ENCODE measurements at regions not wholly inside any gene's neighbourhood (a gene's known extent, or its start where the extent isn't known, plus 50 kb on each side); places are given as distances from the start of the nearest gene placed in this dataset.

DNA sequence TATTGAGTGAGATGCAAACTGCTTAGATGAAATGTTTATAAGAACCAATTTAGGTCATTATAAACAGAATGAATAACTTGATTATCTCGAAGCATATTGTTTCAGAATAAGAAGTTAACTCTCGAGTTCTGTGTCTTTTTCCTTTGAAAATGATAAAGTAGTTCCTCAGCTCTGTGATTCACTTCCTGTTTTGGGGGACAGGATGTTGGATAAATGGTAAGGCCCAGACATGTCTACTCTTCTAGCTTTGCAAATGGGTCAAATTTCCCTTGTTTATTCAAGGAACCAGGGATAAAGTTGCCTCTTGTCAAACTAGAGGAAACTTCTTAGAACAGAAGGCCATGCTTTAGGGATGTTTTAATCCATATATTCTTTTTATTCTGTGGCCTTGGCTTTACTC is 246.9 kb downstream of the SOX4 start:
- H3K36me3 Mint-ChIP-seq: no peaks in the 10 kb centered on the region
- TF ChIP-seq CTCF (IDR thresholded peaks at IDR 0.05): no peak
- WGBS (ENCODE audit: insufficient coverage): 77% methylated on average over 2 of the region's 2 CpGs
- H3K9me3 Mint-ChIP-seq: peaks cover 0 to 3% of the 10 kb centered on the region in 2 donors
- no peak overlapping the region for H3K27ac ChIP-seq (ENCODE audit: low read length)
- H3K4me1 ChIP-seq (ENCODE audit: control insufficient read depth, insufficient read depth, low read length): no peaks in the 10 kb centered on the region
- no peak overlapping the region for H3K4me3 Mint-ChIP-seq
- no peak for DNase-seq
- no peaks in the 10 kb centered on the region for H3K9me3 ChIP-seq (ENCODE audit: control insufficient read depth, insufficient read depth, low read length)
- H3K27me3 Mint-ChIP-seq (ENCODE audit: low read depth in 2 of 2): peaks cover 7 to 10% of the 10 kb centered on the region in 2 donors
- no peak overlapping the region for H3K27ac Mint-ChIP-seq
- no peaks in the 10 kb centered on the region for H3K4me1 Mint-ChIP-seq
- no peaks in the 10 kb centered on the region for H3K27me3 ChIP-seq (ENCODE audit: control insufficient read depth, insufficient read depth, low read length)
- H3K36me3 ChIP-seq (ENCODE audit: control insufficient read depth, insufficient read depth, low read length): no peaks in the 10 kb centered on the region
- no peak overlapping the region for H3K4me3 ChIP-seq (ENCODE audit: low read length)
- no peak for ATAC-seq
- intact Hi-C loops (cut with micrococcal nuclease): no loop called here

- no peak overlapping the region for H3K4me3 Mint-ChIP-seq
- Histone ChIP-seq H3K27me3 (ENCODE audit: control insufficient read depth, insufficient read depth, low read length) (no peaks in the 10 kb centered on the region), H3K4me3 (ENCODE audit: low read length) (no peak overlapping the region), H3K27ac (ENCODE audit: low read length) (no peak overlapping the region), H3K4me1 (ENCODE audit: control insufficient read depth, insufficient read depth, low read length) (peaks cover 3% of the 10 kb centered on the region), H3K36me3 (ENCODE audit: control insufficient read depth, insufficient read depth, low read length) (no peaks in the 10 kb centered on the region), H3K9me3 (ENCODE audit: control insufficient read depth, insufficient read depth, low read length) (no peaks in the 10 kb centered on the region)
- ATAC-seq (no peak), DNase-seq (no peak)
- intact Hi-C loops (cut with micrococcal nuclease): no loop called here
- H3K27ac Mint-ChIP-seq: no peak overlapping the region
- no peak for TF ChIP-seq CTCF (IDR thresholded peaks at IDR 0.05)
- no CpG with 5 or more reads among the region's 1 CpG for WGBS (ENCODE audit: insufficient coverage)
- H3K27me3 Mint-ChIP-seq (ENCODE audit: low read depth in 2 of 2): peaks cover 4 to 5% of the 10 kb centered on the region in 2 donors
- H3K36me3 Mint-ChIP-seq: no peaks in the 10 kb centered on the region
- H3K9me3 Mint-ChIP-seq: peaks cover 0 to 3% of the 10 kb centered on the region in 2 donors
- no peaks in the 10 kb centered on the region for H3K4me1 Mint-ChIP-seq
Measured at GRCh38 chr6:21842875-21843645, 249.5 kb downstream of the SOX4 start.

DNA sequence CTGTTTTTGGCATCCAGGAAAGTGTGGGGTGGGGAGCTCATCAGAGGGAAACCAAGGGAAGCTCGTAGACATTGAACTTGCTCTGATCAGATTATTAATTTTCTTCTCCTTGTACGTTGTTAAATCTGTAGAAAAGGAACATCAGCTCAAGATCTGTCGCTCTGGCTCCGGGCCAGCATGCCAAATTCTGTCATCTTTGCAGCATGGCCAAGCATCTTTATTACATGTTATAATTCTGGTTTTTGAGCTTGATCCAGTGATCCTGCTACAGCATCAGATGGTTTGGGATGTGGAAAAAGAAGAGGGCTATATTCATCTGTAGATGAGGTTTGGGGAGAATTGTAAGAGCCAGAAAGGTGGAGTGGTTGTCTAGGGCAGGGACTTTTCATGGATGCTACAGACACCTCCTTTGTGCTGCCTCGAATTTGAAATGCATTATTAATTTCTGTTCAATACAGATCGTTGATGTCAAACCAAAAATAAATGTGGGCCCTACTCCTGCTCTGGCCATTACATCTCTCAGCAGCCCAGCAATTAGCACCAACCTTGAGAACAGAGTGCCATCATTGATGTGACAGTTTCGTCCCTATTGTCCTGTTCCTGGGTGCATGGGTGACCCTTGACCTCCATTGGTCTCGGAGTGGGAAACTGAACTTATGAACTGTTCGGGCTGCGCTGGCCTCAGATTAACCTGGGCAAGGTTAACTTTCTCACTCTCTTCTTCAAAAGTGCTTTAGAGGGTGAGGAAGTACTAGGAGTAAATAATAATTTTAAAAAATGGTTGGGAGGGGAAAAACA is 250.8 kb downstream of the SOX4 start:
- Mint-ChIP-seq H3K4me1 (no peaks in the 10 kb centered on the region), H3K27me3 (ENCODE audit: low read depth in 2 of 2) (peaks cover 4 to 7% of the 10 kb centered on the region in 2 donors), H3K27ac (no peak overlapping the region), H3K9me3 (peaks cover 0 to 3% of the 10 kb centered on the region in 2 donors), H3K36me3 (no peaks in the 10 kb centered on the region), H3K4me3 (no peak overlapping the region)
- no peaks in the 10 kb centered on the region for H3K27me3 ChIP-seq (ENCODE audit: control insufficient read depth, insufficient read depth, low read length)
- peaks cover 3% of the 10 kb centered on the region for H3K4me1 ChIP-seq (ENCODE audit: control insufficient read depth, insufficient read depth, low read length)
- intact Hi-C loops (cut with micrococcal nuclease): no loop called here
- 87% methylated on average over 10 of the region's 10 CpGs for WGBS (ENCODE audit: insufficient coverage)
- no peaks in the 10 kb centered on the region for H3K9me3 ChIP-seq (ENCODE audit: control insufficient read depth, insufficient read depth, low read length)
- no peaks in the 10 kb centered on the region for H3K36me3 ChIP-seq (ENCODE audit: control insufficient read depth, insufficient read depth, low read length)
- DNase-seq: no peak
- TF ChIP-seq CTCF (IDR thresholded peaks at IDR 0.05): no peak
- no peak for ATAC-seq
- no peak overlapping the region for H3K27ac ChIP-seq (ENCODE audit: low read length)
- H3K4me3 ChIP-seq (ENCODE audit: low read length): no peak overlapping the region
